DND-41 (cell line): ENCODE measurements at regions not wholly inside any gene's neighbourhood (a gene's known extent, or its start where the extent isn't known, plus 50 kb on each side); places are given as distances from the start of the nearest gene placed in this dataset.

Experiments used
- EZH2 ChIP-seq: IDR thresholded peaks from 3 replicates; pipeline ENCODE4 v1.6.1; 2012; ENCODE audit warnings: borderline replicate concordance, low read depth, mild to moderate bottlenecking, moderate library complexity, low read length, inconsistent platforms; ENCODE audit not compliant: severe bottlenecking
- TF ChIP-seq, protein P1 (sequence below): IDR thresholded peaks from 2 replicates; pipeline ENCODE4 v1.5.1; 2012; ENCODE audit warnings: borderline replicate concordance, low read length, moderate library complexity, mild to moderate bottlenecking; ENCODE audit not compliant: poor library complexity, severe bottlenecking; ENCODE audit errors: extremely low read depth

DNA sequence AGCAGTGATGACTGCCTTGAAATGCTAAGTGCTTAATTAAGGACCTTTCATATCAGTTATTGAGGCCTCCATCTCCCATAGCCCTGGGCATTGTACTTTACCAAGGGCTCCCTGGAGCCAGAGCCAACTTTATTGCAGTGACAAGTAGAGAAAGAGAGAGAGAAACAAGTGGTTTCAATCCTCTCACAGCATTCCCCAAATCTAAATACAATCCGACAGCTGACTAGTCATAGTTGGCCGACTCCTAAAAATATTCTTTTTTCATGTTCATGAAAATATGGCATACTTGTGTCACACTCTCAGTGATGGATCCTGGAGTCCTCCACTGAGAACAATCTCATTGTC, 127.0 kb upstream of the TFAP2D start:
- TF ChIP-seq, protein P1, sequence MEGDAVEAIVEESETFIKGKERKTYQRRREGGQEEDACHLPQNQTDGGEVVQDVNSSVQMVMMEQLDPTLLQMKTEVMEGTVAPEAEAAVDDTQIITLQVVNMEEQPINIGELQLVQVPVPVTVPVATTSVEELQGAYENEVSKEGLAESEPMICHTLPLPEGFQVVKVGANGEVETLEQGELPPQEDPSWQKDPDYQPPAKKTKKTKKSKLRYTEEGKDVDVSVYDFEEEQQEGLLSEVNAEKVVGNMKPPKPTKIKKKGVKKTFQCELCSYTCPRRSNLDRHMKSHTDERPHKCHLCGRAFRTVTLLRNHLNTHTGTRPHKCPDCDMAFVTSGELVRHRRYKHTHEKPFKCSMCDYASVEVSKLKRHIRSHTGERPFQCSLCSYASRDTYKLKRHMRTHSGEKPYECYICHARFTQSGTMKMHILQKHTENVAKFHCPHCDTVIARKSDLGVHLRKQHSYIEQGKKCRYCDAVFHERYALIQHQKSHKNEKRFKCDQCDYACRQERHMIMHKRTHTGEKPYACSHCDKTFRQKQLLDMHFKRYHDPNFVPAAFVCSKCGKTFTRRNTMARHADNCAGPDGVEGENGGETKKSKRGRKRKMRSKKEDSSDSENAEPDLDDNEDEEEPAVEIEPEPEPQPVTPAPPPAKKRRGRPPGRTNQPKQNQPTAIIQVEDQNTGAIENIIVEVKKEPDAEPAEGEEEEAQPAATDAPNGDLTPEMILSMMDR, result no peak
- no peak for TF ChIP-seq EZH2
